ENCODE measurements at regions not wholly inside any gene's neighbourhood (a gene's known extent, or its start where the extent isn't known, plus 50 kb on each side); places are given as distances from the start of the nearest gene placed in this dataset.
"Not testable (repeated sequence)": the region's sequence is repeated elsewhere in the genome, so short reads cannot be mapped to it uniquely, and the experiment has no call there.

DNA sequence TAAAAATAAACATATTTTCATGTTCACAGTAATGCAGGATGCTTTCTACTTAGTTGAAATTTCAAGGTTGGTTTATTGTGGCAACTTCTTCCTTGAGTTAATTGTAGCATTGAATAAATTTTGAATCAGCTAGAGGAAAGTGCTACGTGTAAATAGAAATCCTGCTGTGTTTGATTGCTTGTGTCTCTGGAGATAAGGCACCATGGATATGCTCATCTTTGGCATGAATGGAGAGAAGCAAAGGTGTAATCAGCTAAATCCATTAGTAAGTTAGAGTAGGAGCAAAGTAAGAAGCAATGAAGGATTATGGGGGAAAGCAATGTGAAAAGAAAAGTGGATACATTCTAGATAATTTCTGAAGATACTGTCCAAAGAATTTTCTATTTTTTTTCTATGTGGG lies 331.1 kb downstream of the PTPRC start:
- no peak for DNase-seq (ENCODE audit: low read depth in 3 of 3)

DNA sequence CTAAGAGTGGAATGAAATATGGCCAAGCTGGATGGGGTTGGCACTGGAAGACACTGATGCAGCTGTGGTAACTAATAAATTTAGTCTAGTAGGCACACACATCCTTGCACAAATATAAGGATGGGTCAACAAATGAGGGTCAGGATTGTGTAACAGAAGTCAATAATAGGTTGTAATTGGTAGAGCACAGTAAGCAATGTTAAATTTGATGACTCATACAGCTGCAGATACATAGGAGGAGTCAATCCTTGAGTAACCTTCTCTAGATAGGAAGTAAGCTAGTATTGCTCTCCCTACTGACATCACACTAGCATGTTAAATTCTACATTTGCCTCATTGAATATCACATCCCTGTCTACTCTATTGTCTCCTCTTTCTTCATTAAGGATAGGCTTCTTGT lies 332.1 kb downstream of the PTPRC start:
- DNase-seq (ENCODE audit: low read depth in 3 of 3): no peak

DNA sequence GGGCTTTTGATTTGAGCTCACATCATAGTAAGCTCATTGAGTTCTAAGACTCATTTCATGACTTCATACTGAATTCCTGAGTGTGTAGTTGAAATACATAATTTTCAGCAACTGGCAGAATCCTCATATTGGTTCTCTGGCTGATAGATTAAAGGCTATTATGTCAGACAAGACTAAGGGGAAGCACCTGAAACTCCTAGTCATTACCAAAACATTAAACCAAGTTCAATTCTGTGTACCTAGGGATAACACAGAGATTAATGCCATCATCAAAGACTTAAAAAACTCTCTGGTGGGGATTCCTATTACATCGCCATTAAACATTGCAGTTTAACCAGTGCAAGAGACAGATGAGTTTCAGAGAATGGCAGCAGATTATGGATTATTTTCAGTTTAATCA lies 339.1 kb downstream of the PTPRC start:
- DNase-seq (ENCODE audit: low read depth in 3 of 3): no peak

DNA sequence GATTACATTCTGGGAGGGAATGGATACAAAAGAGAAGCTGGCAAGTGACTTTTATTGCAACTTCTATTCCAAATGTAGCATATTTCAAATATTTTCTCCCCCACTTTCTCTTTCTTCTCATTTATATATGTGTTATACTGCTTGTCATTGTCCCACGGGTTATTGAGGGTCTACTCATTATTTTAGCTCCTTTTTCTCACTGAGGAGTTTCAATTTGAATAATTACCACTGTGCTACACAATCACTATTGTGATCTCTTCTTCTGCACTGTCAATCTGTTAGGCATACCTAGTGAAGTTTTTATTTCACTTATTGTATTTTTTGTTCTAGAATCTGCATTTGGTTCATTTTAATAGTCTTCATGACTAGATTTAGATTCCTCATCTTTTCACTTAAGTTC lies 339.7 kb downstream of the PTPRC start:
- no peak for DNase-seq (ENCODE audit: low read depth in 3 of 3)

DNA sequence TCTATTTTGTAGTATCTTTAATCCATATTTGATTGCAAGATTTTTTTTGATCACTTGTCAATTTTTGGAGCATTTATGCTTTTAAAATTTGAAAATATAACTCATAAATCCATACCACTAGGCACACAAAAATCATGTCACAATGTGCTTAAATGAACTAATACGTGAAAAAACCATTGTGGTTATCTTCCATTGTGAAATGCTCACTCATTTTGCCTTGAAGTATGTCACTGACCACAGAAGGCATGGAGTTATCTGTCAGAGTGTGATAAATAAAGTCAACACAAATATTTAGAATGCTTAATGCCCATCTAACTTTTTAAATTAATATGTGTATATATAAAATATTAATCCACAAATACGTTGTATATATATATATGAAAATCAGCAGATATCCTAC lies 347.2 kb downstream of the PTPRC start:
- DNase-seq (ENCODE audit: low read depth in 3 of 3): no peak

DNA sequence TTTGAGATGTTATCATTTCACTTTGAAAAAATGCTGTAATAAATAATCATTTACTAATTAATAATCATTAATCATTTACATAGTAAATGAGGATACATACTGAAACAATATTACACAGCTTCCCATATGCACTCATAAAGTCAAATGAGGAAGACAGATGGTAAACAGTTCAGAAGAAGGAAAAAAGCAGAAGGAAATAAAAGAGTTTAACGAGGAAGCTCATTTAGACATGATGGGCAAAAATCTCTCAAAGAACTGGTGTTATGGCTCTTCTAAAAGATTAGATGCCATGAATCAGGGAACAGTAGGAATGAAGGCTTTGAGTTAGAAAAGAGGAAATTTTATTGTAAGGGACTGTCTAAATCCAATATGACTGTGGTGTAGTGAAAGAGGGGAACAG lies 347.6 kb downstream of the PTPRC start:
- DNase-seq (ENCODE audit: low read depth in 3 of 3): no peak

DNA sequence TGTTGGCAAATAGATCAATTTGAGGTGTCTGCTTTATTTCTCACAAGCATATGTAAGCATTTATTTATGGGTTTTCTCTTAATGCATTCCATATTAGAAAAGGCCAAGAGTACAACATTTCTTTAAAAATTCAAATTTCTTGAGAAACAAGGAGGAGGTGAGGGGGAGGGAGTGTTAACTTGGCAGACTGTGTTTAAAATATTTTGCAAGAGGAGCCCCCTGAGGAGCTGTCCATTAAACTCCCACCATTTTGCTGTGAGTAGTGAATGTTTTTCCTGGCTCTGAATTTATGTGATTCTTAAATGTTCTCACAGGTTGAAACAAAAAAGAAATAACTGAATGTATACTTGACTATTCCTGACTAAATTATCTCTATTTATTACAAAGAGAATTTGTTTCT lies 363.8 kb downstream of the PTPRC start:
- no peak for DNase-seq (ENCODE audit: low read depth in 3 of 3)

DNA sequence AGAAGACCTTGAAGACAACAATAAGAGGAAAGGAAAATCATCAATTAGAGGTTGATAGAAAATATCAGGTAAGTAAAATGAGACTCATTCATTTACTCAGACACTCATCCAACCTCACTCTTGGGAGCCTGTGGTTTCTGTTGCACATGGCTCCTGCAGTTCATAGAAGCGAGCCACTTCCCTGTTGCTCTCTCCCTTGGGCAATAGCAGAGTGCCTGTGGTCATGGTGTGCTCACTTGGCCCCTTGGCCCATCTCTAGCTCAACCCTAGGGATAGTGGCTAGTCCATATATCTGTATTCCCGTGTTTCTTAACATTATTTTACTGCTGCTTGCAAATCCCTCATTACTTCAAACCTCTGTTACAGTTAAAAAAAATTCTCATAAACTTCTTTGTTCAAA lies 368.6 kb downstream of the PTPRC start:
- DNase-seq (ENCODE audit: low read depth in 3 of 3): no peak

DNA sequence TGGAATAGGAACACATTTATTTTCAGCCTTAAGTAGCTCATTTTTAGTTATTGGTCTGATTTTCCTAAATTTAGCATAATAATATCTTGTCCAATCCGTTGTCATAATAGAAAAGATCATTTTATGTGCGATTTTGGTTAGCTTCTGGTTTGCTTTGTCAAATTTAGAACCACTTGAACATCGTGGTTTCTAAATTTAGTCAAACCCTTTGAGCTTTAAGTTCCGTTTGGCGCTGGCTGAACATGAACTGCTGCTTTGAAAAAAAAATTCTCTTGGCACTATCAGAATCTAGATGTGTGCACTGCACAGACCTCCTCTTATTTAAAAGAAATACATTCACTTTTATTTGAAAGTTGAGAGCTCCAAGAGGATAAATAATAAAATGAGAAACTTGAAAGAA lies 370.6 kb downstream of the PTPRC start:
- DNase-seq (ENCODE audit: low read depth in 3 of 3): no peak

DNA sequence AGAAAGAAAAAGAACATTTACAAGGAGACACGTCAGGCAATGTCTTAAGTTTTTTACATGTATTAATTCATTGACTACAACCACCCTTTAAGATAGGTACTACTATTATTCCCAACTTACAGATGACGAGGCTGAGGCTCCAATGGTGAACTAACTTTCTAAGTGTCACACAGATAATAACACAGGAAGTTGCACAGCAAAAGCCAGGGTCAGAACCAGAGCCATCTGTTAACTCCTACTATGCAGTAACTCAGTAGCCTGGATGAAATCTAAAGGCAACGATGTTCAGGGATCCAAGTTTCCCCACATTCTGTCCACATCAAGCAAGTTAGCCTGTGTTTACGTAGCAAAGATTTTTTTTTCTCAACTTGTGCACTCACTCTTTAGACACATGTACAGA lies 371.7 kb downstream of the PTPRC start:
- no peak for DNase-seq (ENCODE audit: low read depth in 3 of 3)

DNA sequence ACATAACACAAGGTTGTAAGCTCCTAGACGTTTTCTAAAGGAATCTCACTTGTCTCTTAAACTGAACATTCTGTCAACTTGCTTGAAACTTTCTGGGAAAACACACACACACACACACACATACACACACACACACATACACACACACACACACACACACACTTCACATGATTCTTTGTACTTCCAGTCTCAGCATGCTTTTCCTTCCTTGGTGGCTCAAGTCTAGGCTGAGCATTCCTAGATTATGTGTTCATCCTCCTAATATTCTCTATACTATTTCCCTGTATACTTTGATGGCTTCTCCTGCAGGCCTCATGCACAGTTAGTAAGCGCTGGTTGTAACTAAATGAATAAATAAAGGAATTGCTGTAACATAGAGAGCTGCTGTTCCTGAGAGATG lies 372.1 kb downstream of the PTPRC start:
- no peak for DNase-seq (ENCODE audit: low read depth in 3 of 3)

DNA sequence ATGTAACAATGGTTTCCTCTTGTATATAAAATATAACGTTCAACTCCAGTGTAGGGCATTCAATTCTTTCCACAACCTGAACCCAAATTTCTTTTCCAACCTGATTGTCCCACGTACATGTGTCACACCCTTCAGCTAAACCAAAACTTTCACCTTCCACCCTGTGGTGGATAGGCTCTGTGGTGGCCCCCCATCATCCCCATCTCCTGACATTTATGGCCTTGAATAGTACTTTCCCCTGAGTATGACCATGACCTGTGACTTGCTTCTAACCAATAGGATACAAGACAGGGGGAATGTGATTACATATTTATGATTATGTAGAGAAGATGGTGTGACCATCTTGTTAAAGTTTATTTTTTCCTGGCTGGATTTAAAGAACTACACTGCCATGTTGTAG lies 377.0 kb downstream of the PTPRC start:
- DNase-seq (ENCODE audit: low read depth in 3 of 3): no peak

DNA sequence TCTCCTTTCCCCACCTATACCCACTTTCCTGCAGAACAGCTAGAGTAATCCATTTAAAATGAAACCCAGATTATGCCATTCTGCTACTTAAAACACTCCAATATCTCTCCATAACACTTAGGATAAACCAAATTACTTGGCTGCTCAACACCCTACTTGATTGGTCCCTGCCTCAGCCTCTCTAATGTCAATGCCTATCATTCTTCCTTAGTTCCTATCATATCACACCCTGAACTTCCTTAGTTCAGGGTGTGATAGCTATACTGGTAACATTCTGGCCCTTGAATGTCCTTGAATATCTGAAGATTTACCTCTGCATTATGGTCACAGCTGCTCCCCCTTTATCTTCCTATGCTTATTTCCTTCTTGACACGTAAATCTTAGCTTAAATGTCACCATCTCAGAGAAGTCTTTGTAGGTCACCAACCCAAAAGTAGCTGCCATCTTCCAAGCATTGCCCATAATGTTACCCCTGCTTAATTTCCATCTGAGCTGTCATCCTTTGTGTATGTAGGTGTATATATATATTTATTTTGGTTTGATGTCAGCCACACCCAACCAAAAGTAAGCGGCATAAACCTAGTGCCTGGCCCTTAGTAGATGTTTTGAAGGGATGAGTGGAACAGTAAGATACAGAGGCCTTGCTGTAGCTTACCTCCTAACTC lies 379.8 kb downstream of the PTPRC start:
- no peak for DNase-seq (ENCODE audit: low read depth in 3 of 3)

DNA sequence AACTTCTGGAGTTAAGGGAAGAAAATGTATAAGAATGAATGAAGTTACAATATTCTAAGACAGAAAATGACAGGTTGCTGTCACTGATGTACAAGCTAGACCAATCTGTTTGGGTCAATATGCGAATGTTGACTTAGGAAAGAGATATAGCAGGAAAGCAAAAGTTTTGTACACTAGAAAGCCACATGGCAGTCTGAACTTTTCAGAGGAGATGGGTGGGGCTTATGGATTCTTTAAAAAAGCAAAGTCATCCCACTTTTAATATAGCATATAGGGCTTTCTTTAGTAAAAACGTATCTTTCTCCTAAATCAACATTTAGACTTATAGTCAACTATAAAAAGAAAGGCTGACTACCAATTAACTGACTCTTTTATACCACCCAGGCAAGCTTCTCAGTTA lies 381.2 kb downstream of the PTPRC start:
- no peak for DNase-seq (ENCODE audit: low read depth in 3 of 3)

DNA sequence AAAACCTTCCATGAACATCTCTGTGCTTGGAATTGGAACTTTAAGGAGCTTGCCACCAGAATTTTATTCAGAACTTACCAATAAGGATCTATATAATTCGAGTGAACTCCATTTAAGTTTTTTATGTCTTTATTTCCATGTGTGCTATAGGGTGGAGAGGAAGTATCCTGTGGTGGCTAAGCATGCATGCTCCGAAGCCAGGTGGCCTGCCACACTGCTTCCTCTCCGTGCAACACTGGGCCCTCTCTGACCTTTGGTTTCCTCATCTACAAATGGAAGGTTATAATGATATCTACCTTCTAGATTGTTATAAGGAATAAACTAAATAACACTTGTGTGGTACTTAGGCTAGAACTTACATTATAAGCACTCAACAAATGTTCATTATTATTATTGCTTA lies 382.1 kb downstream of the PTPRC start:
- DNase-seq (ENCODE audit: low read depth in 3 of 3): no peak

DNA sequence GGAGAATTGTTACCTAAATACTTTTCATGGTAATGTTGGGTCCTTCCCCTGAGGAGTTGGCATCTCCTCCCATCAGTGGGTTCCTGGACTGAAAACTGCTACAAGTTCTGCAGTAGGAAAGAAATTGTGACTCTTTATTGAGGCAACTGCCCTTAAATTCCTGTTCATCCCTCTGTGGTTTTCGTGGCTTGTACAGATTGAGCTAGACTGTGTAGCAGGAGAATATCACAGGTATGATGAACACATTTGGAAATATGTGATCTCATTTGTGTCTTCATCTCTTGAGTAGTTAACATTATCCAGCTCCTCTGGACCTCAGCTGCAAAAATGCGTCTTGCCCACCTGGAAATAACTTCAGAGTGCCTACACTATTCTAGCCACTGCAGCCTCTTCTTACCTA lies 390.6 kb downstream of the PTPRC start:
- DNase-seq (ENCODE audit: low read depth in 3 of 3): no peak

DNA sequence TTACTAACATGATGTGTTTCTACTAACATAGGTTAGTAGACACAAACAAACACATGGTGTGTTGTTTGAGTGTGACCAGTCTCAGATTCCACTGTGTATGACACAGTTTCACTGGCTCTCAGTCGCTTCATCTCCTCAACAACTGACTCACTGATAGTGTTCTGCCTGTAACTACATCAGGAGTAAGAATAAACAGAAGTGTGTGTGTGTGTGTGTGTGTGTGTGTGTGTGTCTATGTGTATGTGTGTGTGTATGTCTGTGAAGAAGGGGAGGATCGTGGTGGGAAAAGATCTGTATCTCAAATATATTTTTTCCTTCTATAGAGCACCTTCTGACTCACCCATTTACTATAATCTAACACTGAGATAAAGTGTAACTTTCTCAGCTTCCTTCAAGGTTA lies 391.0 kb downstream of the PTPRC start:
- no peak for DNase-seq (ENCODE audit: low read depth in 3 of 3)

DNA sequence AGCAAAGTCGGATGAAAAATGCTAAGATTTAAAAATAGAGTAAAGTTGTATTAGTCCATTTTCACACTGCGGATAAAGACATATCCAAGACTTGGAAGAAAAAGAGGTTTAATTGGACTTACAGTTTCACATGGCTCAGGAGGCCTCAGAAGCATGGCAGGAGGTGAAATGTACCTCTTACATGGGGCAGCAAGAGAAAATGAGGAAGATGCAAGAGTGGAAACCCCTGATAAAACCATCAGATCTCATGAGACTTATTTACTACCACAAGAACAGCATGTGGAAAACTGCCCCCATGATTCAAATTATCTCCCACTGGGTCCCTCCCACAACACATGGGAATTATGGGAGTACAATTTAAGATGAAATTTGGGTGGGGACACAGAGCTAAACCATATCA lies 391.7 kb downstream of the PTPRC start:
- DNase-seq (ENCODE audit: low read depth in 3 of 3): not testable (repeated sequence)

DNA sequence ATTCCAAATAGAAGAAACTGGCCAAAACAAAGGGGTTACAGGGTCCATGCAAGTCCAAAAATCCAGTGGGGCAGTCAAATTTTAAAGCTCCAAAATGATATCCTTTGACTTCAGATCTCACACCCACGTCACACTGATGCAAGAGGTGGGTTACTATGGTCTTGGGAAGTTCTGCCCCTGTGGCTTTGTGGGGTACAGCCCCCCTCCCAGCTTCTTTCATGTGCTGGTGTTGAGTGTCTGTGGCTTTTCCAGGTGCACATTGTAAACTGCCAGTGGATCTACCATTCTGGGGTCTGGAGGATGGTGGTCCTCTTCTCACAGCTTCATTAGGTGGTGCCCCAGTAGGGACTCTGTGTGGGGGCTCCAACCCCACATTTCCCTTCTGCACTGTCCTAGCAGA lies 392.3 kb downstream of the PTPRC start:
- not testable (repeated sequence) for DNase-seq (ENCODE audit: low read depth in 3 of 3)

DNA sequence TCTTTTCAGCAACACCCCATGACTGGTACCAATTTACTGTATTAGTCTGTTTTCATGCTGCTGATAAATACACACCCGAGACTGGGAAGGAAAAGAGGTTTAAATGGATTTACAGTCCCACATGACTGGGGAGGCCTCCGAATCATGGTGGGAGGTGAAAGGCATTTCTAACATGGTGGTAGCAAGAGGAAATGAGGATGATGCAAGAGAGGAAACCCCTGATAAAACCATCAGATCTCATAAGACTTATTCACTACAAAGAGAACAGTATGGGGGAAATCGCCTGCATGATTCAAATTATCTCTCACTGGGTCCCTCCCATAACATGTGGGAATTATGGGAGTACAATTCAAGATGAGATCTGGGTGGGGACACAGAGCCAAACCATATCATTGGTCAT lies 393.6 kb downstream of the PTPRC start:
- not testable (repeated sequence) for DNase-seq (ENCODE audit: low read depth in 3 of 3)

DNA sequence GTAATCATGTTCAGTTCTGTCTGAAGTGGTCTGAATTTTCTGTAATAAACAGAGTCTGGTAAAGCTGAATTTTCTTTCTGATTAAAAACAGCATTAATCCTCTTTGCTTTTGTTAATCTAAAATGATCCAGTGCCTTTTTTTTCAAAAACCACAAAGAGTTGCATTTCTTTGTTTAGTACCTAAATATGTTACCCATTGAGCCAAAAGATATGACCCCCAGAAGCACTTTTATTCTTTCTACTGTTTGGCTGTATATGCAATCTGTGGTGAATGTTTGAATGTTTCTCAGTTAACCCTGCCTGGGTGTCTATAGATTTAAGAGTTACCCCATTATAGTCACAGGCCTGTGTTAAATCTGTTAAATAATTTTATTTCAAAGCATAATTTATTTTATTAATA lies 394.8 kb downstream of the PTPRC start:
- DNase-seq (ENCODE audit: low read depth in 3 of 3): no peak

DNA sequence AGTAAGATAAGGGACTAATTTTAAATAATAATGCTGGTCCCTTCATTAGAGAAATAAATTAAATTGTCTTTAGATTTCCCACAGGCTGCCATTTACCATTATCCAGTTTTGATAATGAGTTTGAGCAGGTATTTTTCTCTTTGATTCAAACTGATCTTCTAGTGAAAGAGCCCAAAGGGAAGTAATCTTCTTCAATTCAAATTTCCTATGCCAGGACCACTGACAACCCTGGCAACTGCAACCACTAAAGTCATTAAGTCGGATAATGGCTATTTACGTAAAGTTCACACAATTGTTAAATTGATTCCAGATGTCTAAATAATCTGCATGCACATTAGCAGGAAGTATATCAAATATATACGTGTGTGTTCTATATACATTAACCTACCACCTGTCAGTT lies 399.3 kb downstream of the PTPRC start:
- DNase-seq (ENCODE audit: low read depth in 3 of 3): no peak

DNA sequence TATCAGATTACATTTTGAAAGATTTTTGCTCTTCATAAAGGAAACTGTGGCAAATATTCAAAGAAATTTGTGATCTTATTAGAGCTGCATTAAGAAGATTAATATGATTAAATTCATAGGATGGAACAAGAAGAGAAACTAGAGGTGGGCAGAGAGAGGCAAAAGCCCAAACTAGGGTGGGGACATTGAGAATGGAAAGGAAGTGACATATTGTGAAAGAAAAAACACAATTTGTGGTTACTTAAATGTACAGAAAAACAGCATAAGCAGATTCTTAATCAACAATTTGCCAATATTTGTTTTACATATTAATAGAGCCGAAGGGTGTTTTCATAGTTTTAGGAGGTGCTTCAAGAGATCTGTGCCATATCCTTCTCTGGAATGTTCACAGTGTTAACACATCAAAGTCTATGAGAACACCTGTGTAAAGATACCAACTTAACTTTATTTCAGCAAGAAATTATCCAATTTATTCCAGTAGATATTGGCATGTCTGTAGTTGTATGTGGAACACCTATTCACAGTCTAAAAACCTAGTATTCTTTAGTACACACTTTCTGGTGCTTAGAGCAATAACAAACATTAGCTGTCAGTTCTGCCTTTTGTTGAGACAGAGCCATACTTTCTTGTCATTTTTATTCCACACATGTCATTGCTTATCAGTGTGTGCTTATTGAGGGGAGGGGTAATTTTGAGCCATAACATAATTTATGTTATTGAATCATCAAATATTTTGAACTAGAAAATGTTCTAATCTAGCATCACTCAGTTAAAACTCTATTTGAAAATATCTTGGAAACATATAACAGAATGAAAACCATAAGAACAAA lies 401.5 kb downstream of the PTPRC start:
- no peak for DNase-seq (ENCODE audit: low read depth in 3 of 3)
